SK-N-SH (cell line): ENCODE measurements at regions not wholly inside any gene's neighbourhood (a gene's known extent, or its start where the extent isn't known, plus 50 kb on each side); places are given as distances from the start of the nearest gene placed in this dataset.

Experiments
- CTCF ChIA-PET: fragments of 300-600, 350-600 bp; formaldehyde crosslinking; extraction: SDS; loops from one replicate; lab custom pipeline; 2021; lab: Yijun Ruan, JAX
- POLR2A ChIA-PET: fragments of 350-600 bp; sonication (Branson Sonifier 250); formaldehyde crosslinking; extraction: SDS; loops from one replicate; lab custom pipeline; 2020; ENCODE audit warnings: antibody characterized with exemption, inconsistent platforms; lab: Yijun Ruan, JAX
- DNase-seq: peaks from one replicate; pipeline ENCODE4 v3.0.0; 2012
- H2AFZ ChIP-seq: fragments of 200-600 bp; sonication (generic); 2 replicates; pipeline ENCODE4 v1.8.1; 2016; ENCODE audit warnings: antibody characterized with exemption, mild to moderate bottlenecking, low read depth
- H3F3A ChIP-seq: fragments of 200-600 bp; sonication (generic); replicated peaks from 2 replicates; pipeline ENCODE3; 2016; ENCODE audit warnings: antibody characterized with exemption, mild to moderate bottlenecking; ENCODE audit not compliant: insufficient read depth
- H3K27ac ChIP-seq, 2 experiments: fragments of 200-500 bp in 1 of 2; fragments of 200-600 bp in 1 of 2; sonication (Bioruptor generic) in 1 of 2; sonication (generic), shearing (Covaris generic) in 1 of 2; 2 replicates each; pipeline versions ENCODE4 v1.5.1 to v1.6.1; 2014 to 2016; ENCODE audit warnings: low read depth in 2 of 2, inconsistent platforms in 1 of 2, low read length in 1 of 2, mild to moderate bottlenecking in 1 of 2, mixed read lengths in 1 of 2
- H3K27me3 ChIP-seq: fragments of 200-600 bp; sonication (generic), shearing (Covaris generic); 2 replicates; pipeline ENCODE4 v1.6.1; 2016; ENCODE audit warnings: mixed run types; ENCODE audit not compliant: insufficient read depth
- H3K36me3 ChIP-seq, 2 experiments: fragments of 200-500 bp in 1 of 2; fragments of 200-600 bp in 1 of 2; sonication (Bioruptor generic) in 1 of 2; sonication (generic) in 1 of 2; replicated peaks in 1 of 2; 2 replicates each; pipeline versions ENCODE3 to v1.5.1; 2014 to 2016; ENCODE audit warnings: low read length in 1 of 2, mild to moderate bottlenecking in 1 of 2; ENCODE audit not compliant: insufficient read depth in 2 of 2, control insufficient read depth in 1 of 2
- H3K4me1 ChIP-seq, 2 experiments: fragments of 200-500 bp in 1 of 2; fragments of 200-600 bp in 1 of 2; sonication (Bioruptor generic) in 1 of 2; sonication (generic), shearing (Covaris generic) in 1 of 2; 2 replicates each; pipeline versions ENCODE4 v1.5.1 to v1.6.1; 2014 to 2016; ENCODE audit warnings: low read depth in 1 of 2, low read length in 1 of 2, mixed run types in 1 of 2; ENCODE audit not compliant: insufficient read depth in 2 of 2, control insufficient read depth in 1 of 2
- H3K4me2 ChIP-seq: fragments of 200-600 bp; sonication (generic), shearing (Covaris generic); 2 replicates; pipeline ENCODE4 v1.6.1; 2017; ENCODE audit warnings: mixed run types
- H3K4me3 ChIP-seq, 2 experiments: fragments of 200-500 bp in 1 of 2; fragments of 200-600 bp in 1 of 2; sonication (Bioruptor generic) in 1 of 2; sonication (generic), shearing (Covaris generic) in 1 of 2; 2 replicates each; pipeline versions ENCODE4 v1.5.1 to v1.8.1; 2014 to 2016; ENCODE audit warnings: low read depth in 2 of 2, inconsistent platforms in 1 of 2, low read length in 1 of 2, mild to moderate bottlenecking in 1 of 2, mixed read lengths in 1 of 2, moderate library complexity in 1 of 2
- H3K79me2 ChIP-seq: fragments of 200-600 bp; sonication (generic); 2 replicates; pipeline ENCODE4 v1.8.1; 2017; ENCODE audit warnings: mild to moderate bottlenecking; ENCODE audit not compliant: insufficient read depth
- H3K9ac ChIP-seq: fragments of 200-600 bp; sonication (generic); 2 replicates; pipeline ENCODE4 v1.6.1; 2017; ENCODE audit warnings: mixed run types
- H3K9me2 ChIP-seq: fragments of 200-600 bp; sonication (generic); 2 replicates; pipeline ENCODE4 v1.6.1; 2017; ENCODE audit warnings: mixed run types
- H3K9me3 ChIP-seq: fragments of 200-600 bp; sonication (generic); 2 replicates; pipeline ENCODE4 v1.6.1; 2017; ENCODE audit warnings: mixed run types, mild to moderate bottlenecking, moderate library complexity
- H4K20me1 ChIP-seq: fragments of 200-600 bp; sonication (generic); 2 replicates; pipeline ENCODE4 v1.6.1; 2017; ENCODE audit warnings: mild to moderate bottlenecking, mixed run types; ENCODE audit not compliant: insufficient read depth
- ELF1 ChIP-seq: IDR thresholded peaks from 2 replicates; pipeline ENCODE4 v1.4.0; 2012
- EP300 ChIP-seq, 2 experiments: IDR thresholded peaks; 2 replicates each; pipeline versions ENCODE4 v1.4.0 to v1.6.1; 2012; ENCODE audit warnings: borderline replicate concordance in 1 of 2, low read depth in 1 of 2, low read length in 1 of 2
- EZH2phosphoT487 ChIP-seq: fragments of 200-600 bp; sonication (generic); IDR thresholded peaks from 2 replicates; pipeline ENCODE4 v1.6.1; 2017; ENCODE audit warnings: low read depth, mixed run types, mild to moderate bottlenecking, antibody characterized with exemption, moderate library complexity, borderline replicate concordance
- FOXJ3 ChIP-seq: sonication (generic); formaldehyde crosslinking; IDR thresholded peaks from 2 replicates; pipeline ENCODE4 v1.5.1; 2020; ENCODE audit warnings: mild to moderate bottlenecking, missing genetic modification reagents
- FOXM1 ChIP-seq: IDR thresholded peaks from 2 replicates; pipeline ENCODE4 v1.4.0; 2012; ENCODE audit warnings: low read depth, mild to moderate bottlenecking
- GABPA ChIP-seq: IDR thresholded peaks from 2 replicates; pipeline ENCODE4 v1.4.0; 2012; ENCODE audit warnings: low read depth, mild to moderate bottlenecking
- GATA2 ChIP-seq: sonication (generic); formaldehyde crosslinking; IDR thresholded peaks from 2 replicates; pipeline ENCODE4 v1.5.0; 2020; ENCODE audit warnings: mild to moderate bottlenecking, missing genetic modification reagents
- MXI1 ChIP-seq: IDR thresholded peaks from 2 replicates; pipeline ENCODE4 v1.6.1; 2012; ENCODE audit warnings: mild to moderate bottlenecking, low read depth, low read length, improper control_type of control experiment
- NRF1 ChIP-seq: IDR thresholded peaks from 2 replicates; pipeline ENCODE4 v1.6.1; 2012; ENCODE audit warnings: low read depth, mild to moderate bottlenecking, low read length
- RCOR1 ChIP-seq: fragments of 150-350 bp; IDR thresholded peaks from 2 replicates; pipeline ENCODE4 v1.6.1; 2017; ENCODE audit warnings: antibody characterized with exemption, low read length
- RXRA ChIP-seq: IDR thresholded peaks from 2 replicates; pipeline ENCODE4 v1.4.0; 2012; ENCODE audit warnings: low read depth, mild to moderate bottlenecking, borderline replicate concordance
- SMC3 ChIP-seq: IDR thresholded peaks from 2 replicates; pipeline ENCODE4 v1.6.1; 2012; ENCODE audit warnings: low read depth, low read length, improper control_type of control experiment
- TAF1 ChIP-seq: IDR thresholded peaks from 2 replicates; pipeline ENCODE4 v1.6.1; 2012; ENCODE audit warnings: low read depth, mild to moderate bottlenecking, low read length, moderate library complexity, borderline replicate concordance
- TCF12 ChIP-seq: IDR thresholded peaks from 2 replicates; pipeline ENCODE4 v1.4.0; 2012
- TF ChIP-seq, protein P1 (sequence below): IDR thresholded peaks from 2 replicates; pipeline ENCODE4 v1.4.0; 2012; ENCODE audit warnings: low read depth
- TF ChIP-seq, protein P2 (sequence below): IDR thresholded peaks from 2 replicates; pipeline ENCODE4; 2012
- TF ChIP-seq, protein P3 (sequence below): fragments of 150-350 bp; IDR thresholded peaks from 2 replicates; pipeline ENCODE4 v1.6.1; 2016; ENCODE audit warnings: mild to moderate bottlenecking, low read depth, low read length
- TF ChIP-seq, protein P4 (sequence below): IDR thresholded peaks from 2 replicates; pipeline ENCODE4 v1.4.0; 2012; ENCODE audit warnings: low read depth, borderline replicate concordance

DNA sequence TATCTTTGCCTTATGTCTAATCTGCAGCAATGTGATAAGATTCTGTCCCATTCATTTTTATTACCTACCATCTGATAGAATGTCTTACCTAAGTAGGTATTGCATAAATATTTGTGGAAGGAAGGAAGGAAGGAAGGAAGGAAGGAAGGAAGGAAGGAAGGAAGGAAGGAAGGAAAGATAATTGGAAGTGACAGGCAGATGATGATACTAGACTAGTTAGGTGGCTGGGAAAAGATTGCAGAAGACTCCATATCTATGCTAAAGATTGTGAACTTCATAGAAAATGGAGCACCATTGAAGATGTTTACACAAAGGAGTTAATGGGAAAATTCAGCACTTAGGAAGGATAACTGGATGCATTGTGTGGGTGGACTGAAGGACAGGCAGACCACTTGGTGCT lies 909.0 kb downstream of the EPHA4 start:
- no peak for TF ChIP-seq TAF1
- TF ChIP-seq TCF12: no peak
- TF ChIP-seq SMC3: no peak
- TF ChIP-seq RCOR1: no peak
- no peak for TF ChIP-seq ELF1
- TF ChIP-seq GABPA: no peak
- TF ChIP-seq GATA2 (CRISPR knock-in tag): no peak
- TF ChIP-seq, protein P1, sequence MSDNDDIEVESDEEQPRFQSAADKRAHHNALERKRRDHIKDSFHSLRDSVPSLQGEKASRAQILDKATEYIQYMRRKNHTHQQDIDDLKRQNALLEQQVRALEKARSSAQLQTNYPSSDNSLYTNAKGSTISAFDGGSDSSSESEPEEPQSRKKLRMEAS: no peak
- TF ChIP-seq, protein P2, sequence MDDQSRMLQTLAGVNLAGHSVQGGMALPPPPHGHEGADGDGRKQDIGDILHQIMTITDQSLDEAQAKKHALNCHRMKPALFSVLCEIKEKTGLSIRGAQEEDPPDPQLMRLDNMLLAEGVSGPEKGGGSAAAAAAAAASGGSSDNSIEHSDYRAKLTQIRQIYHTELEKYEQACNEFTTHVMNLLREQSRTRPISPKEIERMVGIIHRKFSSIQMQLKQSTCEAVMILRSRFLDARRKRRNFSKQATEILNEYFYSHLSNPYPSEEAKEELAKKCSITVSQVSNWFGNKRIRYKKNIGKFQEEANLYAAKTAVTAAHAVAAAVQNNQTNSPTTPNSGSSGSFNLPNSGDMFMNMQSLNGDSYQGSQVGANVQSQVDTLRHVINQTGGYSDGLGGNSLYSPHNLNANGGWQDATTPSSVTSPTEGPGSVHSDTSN: no peak
- no peak for TF ChIP-seq FOXM1
- no peak for TF ChIP-seq NRF1
- TF ChIP-seq MXI1: no peak
- TF ChIP-seq EZH2phosphoT487: no peak
- TF ChIP-seq, protein P3, sequence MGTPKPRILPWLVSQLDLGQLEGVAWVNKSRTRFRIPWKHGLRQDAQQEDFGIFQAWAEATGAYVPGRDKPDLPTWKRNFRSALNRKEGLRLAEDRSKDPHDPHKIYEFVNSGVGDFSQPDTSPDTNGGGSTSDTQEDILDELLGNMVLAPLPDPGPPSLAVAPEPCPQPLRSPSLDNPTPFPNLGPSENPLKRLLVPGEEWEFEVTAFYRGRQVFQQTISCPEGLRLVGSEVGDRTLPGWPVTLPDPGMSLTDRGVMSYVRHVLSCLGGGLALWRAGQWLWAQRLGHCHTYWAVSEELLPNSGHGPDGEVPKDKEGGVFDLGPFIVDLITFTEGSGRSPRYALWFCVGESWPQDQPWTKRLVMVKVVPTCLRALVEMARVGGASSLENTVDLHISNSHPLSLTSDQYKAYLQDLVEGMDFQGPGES: no peak
- TF ChIP-seq EP300 (IDR thresholded peaks at IDR 0.05; ENCODE audit: borderline replicate concordance in 1 of 2, low read depth in 1 of 2, low read length in 1 of 2): no peak
- TF ChIP-seq FOXJ3 (CRISPR knock-in tag): no peak
- TF ChIP-seq, protein P4, sequence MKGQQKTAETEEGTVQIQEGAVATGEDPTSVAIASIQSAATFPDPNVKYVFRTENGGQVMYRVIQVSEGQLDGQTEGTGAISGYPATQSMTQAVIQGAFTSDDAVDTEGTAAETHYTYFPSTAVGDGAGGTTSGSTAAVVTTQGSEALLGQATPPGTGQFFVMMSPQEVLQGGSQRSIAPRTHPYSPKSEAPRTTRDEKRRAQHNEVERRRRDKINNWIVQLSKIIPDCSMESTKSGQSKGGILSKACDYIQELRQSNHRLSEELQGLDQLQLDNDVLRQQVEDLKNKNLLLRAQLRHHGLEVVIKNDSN: no peak
- no peak for TF ChIP-seq RXRA
- ChIA-PET POLR2A (no interaction called here), CTCF (no interaction called here)
- H2AFZ ChIP-seq: no peak overlapping the region
- H3K36me3 ChIP-seq: no peaks in the 10 kb centered on the region
- H3K9me2 ChIP-seq: no peaks in the 10 kb centered on the region
- H3K79me2 ChIP-seq: no peaks in the 10 kb centered on the region
- H3F3A ChIP-seq: no peaks in the 10 kb centered on the region
- no peak overlapping the region for H3K9ac ChIP-seq
- no peak overlapping the region for H3K4me3 ChIP-seq
- no peak for DNase-seq
- H3K4me2 ChIP-seq: no peak overlapping the region
- no peaks in the 10 kb centered on the region; the same call in 1 of the 2 replicates for H3K27me3 ChIP-seq
- H4K20me1 ChIP-seq: no peaks in the 10 kb centered on the region
- no peaks in the 10 kb centered on the region; a peak in 1 of 4 replicates for H3K4me1 ChIP-seq
- H3K27ac ChIP-seq: no peak overlapping the region
- H3K9me3 ChIP-seq: no peaks in the 10 kb centered on the region
